Mesodermal cell (in vitro differentiated cells): ENCODE measurements at regions not wholly inside any gene's neighbourhood (a gene's known extent, or its start where the extent isn't known, plus 50 kb on each side); places are given as distances from the start of the nearest gene placed in this dataset.
A peak's percentile ranks its signal among the peaks of the same experiment; 100 is the strongest.
"Not testable (repeated sequence)": the region's sequence is repeated elsewhere in the genome, so short reads cannot be mapped to it uniquely, and the experiment has no call there.

Experiments
- H3K27ac ChIP-seq: 2 replicates; pipeline ENCODE4 v1.7.0; 2013; ENCODE audit warnings: mild to moderate bottlenecking, low read depth, low read length, moderate library complexity; ENCODE audit not compliant: severe bottlenecking
- H3K36me3 ChIP-seq: 2 replicates; pipeline ENCODE4 v1.7.1; 2013; ENCODE audit warnings: mild to moderate bottlenecking, low read length, moderate library complexity; ENCODE audit not compliant: control insufficient read depth, insufficient read depth
- H3K4me1 ChIP-seq: one replicate; pipeline ENCODE4 v1.7.1; 2013; ENCODE audit warnings: mild to moderate bottlenecking, low read length; ENCODE audit not compliant: insufficient read depth, control insufficient read depth, poor library complexity, severe bottlenecking
- H3K4me3 ChIP-seq: 2 replicates; pipeline ENCODE4 v1.7.0; 2013; ENCODE audit warnings: low read length, control low read depth, mild to moderate bottlenecking; ENCODE audit not compliant: insufficient read depth, poor library complexity, severe bottlenecking; ENCODE audit errors: extremely low read depth
- H3K9me3 ChIP-seq: 2 replicates; pipeline ENCODE4 v1.7.1; 2013; ENCODE audit warnings: mild to moderate bottlenecking, low read length, moderate library complexity; ENCODE audit not compliant: control insufficient read depth
- WGBS, 2 experiments: methylation state at CpG; one replicate each; pipeline ENCODE4 v1.1.5; 2013; ENCODE audit warnings: missing lambda C conversion rate in 2 of 2; ENCODE audit not compliant: insufficient coverage in 2 of 2; 5-methylcytosine and 5-hydroxymethylcytosine counted together

DNA sequence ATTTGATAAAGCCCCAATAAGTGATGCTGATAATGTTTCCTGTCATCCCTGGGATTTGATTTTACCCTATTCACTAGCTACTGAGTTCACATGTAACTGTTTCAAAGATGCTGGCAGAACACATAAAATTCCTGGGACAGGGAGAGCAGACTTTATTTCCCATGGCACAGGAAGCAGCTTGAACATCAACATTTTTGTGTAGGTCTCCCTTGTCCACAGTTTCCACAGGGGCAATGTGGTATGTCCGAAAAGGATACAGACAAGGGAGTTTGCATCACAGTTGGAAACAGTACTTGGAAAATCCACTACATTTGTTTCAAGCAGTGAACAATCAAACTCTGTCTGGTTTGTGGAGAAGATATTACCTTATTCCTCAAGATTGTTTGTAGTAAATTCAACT is 129.2 kb upstream of the KLHL4 start:
- H3K27ac ChIP-seq: no peak overlapping the region
- no peaks in the 10 kb centered on the region for H3K36me3 ChIP-seq
- H3K4me1 ChIP-seq: no peaks in the 10 kb centered on the region
- H3K9me3 ChIP-seq: no peaks in the 10 kb centered on the region
- WGBS, 2 experiments: 83% methylated on average over 1 of the region's 1 CpG; no CpG with 5 or more reads in 1 of the 2 experiments
- no peak overlapping the region for H3K4me3 ChIP-seq

GRCh38 chrX:87391742-87392141 is 125.9 kb upstream of the KLHL4 start:
- no peak overlapping the region for H3K4me3 ChIP-seq
- no peaks in the 10 kb centered on the region for H3K36me3 ChIP-seq
- H3K27ac ChIP-seq: peak overlapping the region; percentile 16
- H3K9me3 ChIP-seq: no peaks in the 10 kb centered on the region
- H3K4me1 ChIP-seq: no peaks in the 10 kb centered on the region
- WGBS, 2 experiments: no CpG with 5 or more reads among the region's 1 CpG

DNA sequence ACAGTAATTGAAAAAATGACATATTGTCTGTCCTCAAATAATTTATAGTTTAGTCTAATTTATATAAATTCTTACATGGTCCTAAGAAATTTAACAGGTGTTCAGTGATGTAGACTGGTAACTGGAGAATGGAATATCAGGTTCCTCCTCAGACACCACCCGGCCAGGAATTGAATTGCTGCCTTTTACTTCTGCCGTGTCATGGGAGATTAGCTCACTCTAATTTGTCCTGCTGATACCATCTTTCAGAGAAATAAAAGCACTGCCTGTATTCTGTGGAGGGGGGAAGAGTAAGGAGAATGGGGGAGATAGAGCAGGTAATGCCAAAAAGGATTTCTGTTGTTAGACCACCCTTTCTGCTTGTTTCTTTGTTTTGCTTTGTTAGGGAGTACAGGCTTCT is 125.2 kb upstream of the KLHL4 start:
- no CpG with 5 or more reads among the region's 2 CpGs for WGBS, 2 experiments
- Histone ChIP-seq H3K4me3 (no peak overlapping the region), H3K4me1 (no peaks in the 10 kb centered on the region), H3K36me3 (no peaks in the 10 kb centered on the region), H3K27ac (no peak overlapping the region), H3K9me3 (no peaks in the 10 kb centered on the region)

DNA sequence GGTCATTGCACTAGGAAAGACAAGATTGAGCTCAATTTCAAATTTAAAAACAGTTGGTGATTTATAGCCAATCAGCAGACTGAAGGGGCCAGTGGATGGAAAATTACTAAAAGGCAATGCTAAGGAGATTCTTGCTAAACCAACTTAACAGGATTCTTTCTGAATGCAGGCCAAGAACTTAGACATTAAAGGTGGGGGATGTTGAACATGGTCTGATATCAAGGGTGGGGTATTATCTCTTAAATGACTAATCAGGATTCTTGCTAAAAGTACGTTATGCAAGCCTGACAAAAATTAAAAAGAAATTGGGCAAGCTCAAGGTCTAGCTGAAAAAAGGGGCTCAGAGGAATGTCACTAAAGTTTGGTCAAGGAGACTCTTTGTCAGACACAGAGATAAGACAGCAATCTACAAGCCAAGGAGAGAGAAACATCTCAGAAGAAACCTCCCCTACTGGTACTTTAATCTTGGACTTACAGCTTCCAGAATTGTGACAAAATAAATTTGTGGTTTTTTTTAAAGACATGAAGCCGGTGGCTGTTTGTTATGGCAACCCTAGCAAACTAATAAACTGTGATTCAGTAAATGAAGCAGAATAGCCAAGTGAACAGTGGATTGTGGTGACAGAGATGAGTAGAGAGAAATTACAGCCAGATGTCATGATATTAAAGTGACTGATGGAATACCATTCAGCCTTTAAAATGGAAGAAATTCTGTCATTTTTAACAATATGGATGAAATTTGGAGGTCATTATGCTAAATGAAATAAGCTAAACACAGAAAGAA is 120.3 kb upstream of the KLHL4 start:
- no peaks in the 10 kb centered on the region for H3K36me3 ChIP-seq
- no CpG with 5 or more reads among the region's 2 CpGs for whole genome bisulfite sequencing, 2 experiments
- no peak overlapping the region for H3K27ac ChIP-seq
- no peaks in the 10 kb centered on the region for H3K9me3 ChIP-seq
- no peaks in the 10 kb centered on the region for H3K4me1 ChIP-seq
- H3K4me3 ChIP-seq: no peak overlapping the region

- Histone ChIP-seq H3K9me3 (no peaks in the 10 kb centered on the region), H3K27ac (no peak overlapping the region), H3K4me1 (no peaks in the 10 kb centered on the region), H3K4me3 (no peak overlapping the region), H3K36me3 (no peaks in the 10 kb centered on the region)
- no CpG with 5 or more reads among the region's 1 CpG for WGBS, 2 experiments
These were observed 115.3 kb upstream of the KLHL4 start for GRCh38 chrX:87402256-87402655.

- Histone ChIP-seq H3K27ac (no peak overlapping the region), H3K36me3 (no peaks in the 10 kb centered on the region), H3K4me3 (no peak overlapping the region), H3K4me1 (no peaks in the 10 kb centered on the region), H3K9me3 (no peaks in the 10 kb centered on the region)
- 100% methylated on average over 2 of the region's 4 CpGs; no CpG with 5 or more reads in 1 of the 2 experiments for WGBS, 2 experiments
These were observed 114.1 kb upstream of the KLHL4 start for GRCh38 chrX:87403551-87403950.

DNA sequence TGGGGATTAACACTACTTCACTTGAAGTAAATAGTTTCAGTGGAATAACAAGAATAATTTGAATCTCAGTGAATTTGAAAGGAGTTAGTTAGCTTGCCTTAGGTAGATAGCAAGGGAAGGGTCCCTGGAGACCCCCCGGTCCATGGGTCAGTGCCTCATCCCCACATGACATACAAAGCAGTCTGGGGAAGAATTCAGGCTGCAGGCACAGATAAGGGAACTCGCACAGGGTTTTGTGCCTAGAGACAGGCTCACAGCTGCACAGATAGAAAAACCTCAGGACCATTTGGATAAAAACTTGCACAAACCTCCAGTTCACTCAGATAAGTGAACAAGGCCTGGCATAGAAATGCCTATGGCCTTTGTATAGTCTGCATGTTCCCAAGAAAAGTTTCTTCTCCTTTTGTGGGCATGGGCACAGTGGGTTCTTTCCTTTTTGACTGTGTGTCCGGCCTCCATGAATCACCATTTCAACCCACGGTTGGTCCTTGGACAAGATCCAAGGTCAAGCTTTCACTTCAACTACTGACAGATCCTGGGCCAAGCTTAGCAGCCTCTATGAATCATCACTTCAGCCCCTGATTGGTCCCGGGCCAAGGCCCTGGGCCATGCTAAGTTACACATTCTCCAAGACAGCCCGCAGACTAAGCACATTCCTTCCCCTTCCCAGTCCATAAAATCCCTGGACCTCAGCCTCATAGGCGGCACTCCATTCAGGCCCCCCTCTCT is 108.3 kb upstream of the KLHL4 start:
- no peaks in the 10 kb centered on the region for H3K9me3 ChIP-seq
- 95% methylated on average over 3 of the region's 7 CpGs; no CpG with 5 or more reads in 1 of the 2 experiments for WGBS, 2 experiments
- H3K4me3 ChIP-seq: no peak overlapping the region
- H3K27ac ChIP-seq: no peak overlapping the region
- no peaks in the 10 kb centered on the region for H3K4me1 ChIP-seq
- no peaks in the 10 kb centered on the region for H3K36me3 ChIP-seq

GRCh38 chrX:87425618-87426017 is 92.0 kb upstream of the KLHL4 start:
- WGBS, 2 experiments: 83 to 90% methylated on average over 1 to 2 of the region's 3 CpGs
- no peaks in the 10 kb centered on the region for H3K36me3 ChIP-seq

GRCh38 chrX:87434618-87435017 is 83.0 kb upstream of the KLHL4 start:
- no peak overlapping the region for H3K4me3 ChIP-seq
- no CpG with 5 or more reads among the region's 4 CpGs for WGBS, 2 experiments
- H3K4me1 ChIP-seq: no peaks in the 10 kb centered on the region
- H3K36me3 ChIP-seq: no peaks in the 10 kb centered on the region
- H3K9me3 ChIP-seq: no peaks in the 10 kb centered on the region
- H3K27ac ChIP-seq: no peak overlapping the region

More at GRCh38 chrX:87425618-87426017, 92.0 kb upstream of the KLHL4 start:
- no peaks in the 10 kb centered on the region for H3K9me3 ChIP-seq
- H3K27ac ChIP-seq: no peak overlapping the region
- no peak overlapping the region for H3K4me3 ChIP-seq
- H3K4me1 ChIP-seq: no peaks in the 10 kb centered on the region

GRCh38 chrX:87448613-87449012 is 69.0 kb upstream of the KLHL4 start:
- not testable (repeated sequence) for H3K4me3 ChIP-seq, H3K36me3 ChIP-seq, H3K9me3 ChIP-seq, H3K4me1 ChIP-seq, H3K27ac ChIP-seq
- WGBS, 2 experiments: 100% methylated on average over 1 of the region's 10 CpGs; no CpG with 5 or more reads in 1 of the 2 experiments

DNA sequence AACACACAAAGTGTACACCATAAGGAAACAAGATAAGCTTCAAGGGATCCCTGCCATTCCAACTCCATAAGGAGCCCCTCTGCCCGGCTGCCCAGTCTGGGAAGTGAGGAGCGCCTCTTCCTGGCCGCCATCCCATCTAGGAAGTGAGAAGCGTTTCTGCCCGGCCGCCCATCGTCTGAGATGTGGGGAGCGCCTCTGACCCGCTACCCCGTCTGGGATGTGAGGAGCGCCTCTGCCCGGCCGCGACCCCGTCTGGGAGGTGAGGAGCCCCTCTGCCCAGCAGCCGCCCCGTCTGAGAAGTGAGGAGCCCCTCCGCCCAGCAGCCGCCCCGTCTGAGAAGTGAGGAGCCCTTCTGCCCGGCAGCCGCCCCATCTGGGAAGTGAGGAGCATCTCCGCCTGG is 51.8 kb upstream of the KLHL4 start:
- H3K4me3 ChIP-seq: not testable (repeated sequence)

More for the DNA sequence above, 51.8 kb upstream of the KLHL4 start:
- not testable (repeated sequence) for H3K9me3 ChIP-seq, H3K27ac ChIP-seq, H3K36me3 ChIP-seq, H3K4me1 ChIP-seq
- no CpG with 5 or more reads among the region's 23 CpGs for WGBS, 2 experiments
